Thyroid gland (tissue), 4 donors: ENCODE measurements at regions not wholly inside any gene's neighbourhood (a gene's known extent, or its start where the extent isn't known, plus 50 kb on each side); places are given as distances from the start of the nearest gene placed in this dataset.

Experiments
- POLR2A ChIP-seq, 2 donors: fragments of 450-650 bp; IDR thresholded peaks; one replicate each; pipeline ENCODE4 v1.6.1; 2017; ENCODE audit warnings: antibody characterized with exemption in 2 of 2, mild to moderate bottlenecking in 2 of 2, moderate library complexity in 1 of 2
- TF ChIP-seq, protein P1 (sequence below), 6 experiments: fragments of 200-600 bp in 3 of 6; fragments of 450-650 bp in 3 of 6; sonication (generic) in 3 of 6; IDR thresholded peaks; one replicate each; pipeline ENCODE4 v1.5.1; 2016 to 2019; ENCODE audit warnings: antibody characterized with exemption in 6 of 6, mild to moderate bottlenecking in 2 of 6, inconsistent platforms in 1 of 6, moderate library complexity in 1 of 6

DNA sequence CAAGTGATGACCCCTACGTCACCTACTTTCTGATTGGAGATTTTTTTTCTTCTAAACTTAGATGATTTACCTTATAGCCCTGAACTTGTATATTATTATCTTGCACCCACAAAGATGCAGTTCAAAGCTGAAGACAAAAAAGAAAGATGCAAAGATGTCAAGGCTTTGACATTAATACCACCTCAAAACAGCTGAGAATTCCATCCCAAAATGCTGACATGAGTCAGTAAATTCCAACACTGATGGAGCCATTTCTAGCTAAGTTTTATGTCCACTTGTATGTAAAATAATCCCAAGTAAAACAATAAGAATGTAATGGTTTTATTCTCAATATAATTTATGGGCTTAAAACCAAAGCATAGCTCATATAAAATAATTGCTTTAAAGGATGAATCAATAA lies 91.5 kb upstream of the CDH9 start:
- TF ChIP-seq, protein P1, sequence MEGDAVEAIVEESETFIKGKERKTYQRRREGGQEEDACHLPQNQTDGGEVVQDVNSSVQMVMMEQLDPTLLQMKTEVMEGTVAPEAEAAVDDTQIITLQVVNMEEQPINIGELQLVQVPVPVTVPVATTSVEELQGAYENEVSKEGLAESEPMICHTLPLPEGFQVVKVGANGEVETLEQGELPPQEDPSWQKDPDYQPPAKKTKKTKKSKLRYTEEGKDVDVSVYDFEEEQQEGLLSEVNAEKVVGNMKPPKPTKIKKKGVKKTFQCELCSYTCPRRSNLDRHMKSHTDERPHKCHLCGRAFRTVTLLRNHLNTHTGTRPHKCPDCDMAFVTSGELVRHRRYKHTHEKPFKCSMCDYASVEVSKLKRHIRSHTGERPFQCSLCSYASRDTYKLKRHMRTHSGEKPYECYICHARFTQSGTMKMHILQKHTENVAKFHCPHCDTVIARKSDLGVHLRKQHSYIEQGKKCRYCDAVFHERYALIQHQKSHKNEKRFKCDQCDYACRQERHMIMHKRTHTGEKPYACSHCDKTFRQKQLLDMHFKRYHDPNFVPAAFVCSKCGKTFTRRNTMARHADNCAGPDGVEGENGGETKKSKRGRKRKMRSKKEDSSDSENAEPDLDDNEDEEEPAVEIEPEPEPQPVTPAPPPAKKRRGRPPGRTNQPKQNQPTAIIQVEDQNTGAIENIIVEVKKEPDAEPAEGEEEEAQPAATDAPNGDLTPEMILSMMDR (IDR thresholded peaks at IDR 0.05) = no peak
- no peak for TF ChIP-seq POLR2A (IDR thresholded peaks at IDR 0.05)
